KMS-11 (cell line): ENCODE measurements at regions not wholly inside any gene's neighbourhood (a gene's known extent, or its start where the extent isn't known, plus 50 kb on each side); places are given as distances from the start of the nearest gene placed in this dataset.

Experiments used
- H2AFZ ChIP-seq: fragments of 200-600 bp; sonication (generic); 2 replicates; pipeline ENCODE4 v1.6.1; 2016; ENCODE audit warnings: antibody characterized with exemption, mixed run types, low read depth
- H3K27ac ChIP-seq: fragments of 200-600 bp; sonication (generic); 2 replicates; pipeline ENCODE4 v1.6.1; 2016; ENCODE audit warnings: mild to moderate bottlenecking, mixed run types
- H3K27me3 ChIP-seq: fragments of 200-600 bp; sonication (generic); 2 replicates; pipeline ENCODE4 v1.6.1; 2017; ENCODE audit warnings: mild to moderate bottlenecking, low read depth, mixed run types, moderate library complexity; ENCODE audit not compliant: insufficient read depth
- H3K36me3 ChIP-seq: fragments of 200-600 bp; sonication (generic); 2 replicates; pipeline ENCODE4 v1.6.1; 2017; ENCODE audit warnings: mild to moderate bottlenecking, mixed run types; ENCODE audit not compliant: insufficient read depth
- H3K4me1 ChIP-seq: fragments of 200-600 bp; sonication (generic); 2 replicates; pipeline ENCODE4 v1.6.1; 2016; ENCODE audit warnings: mild to moderate bottlenecking, low read depth, mixed run types; ENCODE audit not compliant: poor library complexity, severe bottlenecking
- H3K4me2 ChIP-seq: fragments of 200-600 bp; sonication (generic); 2 replicates; pipeline ENCODE4 v1.7.0; 2016; ENCODE audit warnings: mild to moderate bottlenecking, mixed run types
- H3K4me3 ChIP-seq: fragments of 200-600 bp; sonication (generic); IDR thresholded peaks from 2 replicates; pipeline ENCODE4 v1.6.1; 2017; ENCODE audit warnings: low read depth, low read length, mixed read lengths; ENCODE audit not compliant: insufficient read depth
- H3K79me2 ChIP-seq: fragments of 200-600 bp; sonication (generic); 2 replicates; pipeline ENCODE4 v1.6.1; 2016; ENCODE audit warnings: low read depth, mixed run types; ENCODE audit not compliant: insufficient read depth
- H3K9ac ChIP-seq: fragments of 200-600 bp; sonication (generic); 2 replicates; pipeline ENCODE4 v1.6.1; 2016; ENCODE audit warnings: mild to moderate bottlenecking, mixed run types
- H4K20me1 ChIP-seq: fragments of 200-600 bp; sonication (generic); 2 replicates; pipeline ENCODE4 v1.6.1; 2016; ENCODE audit warnings: mild to moderate bottlenecking, mixed run types; ENCODE audit not compliant: insufficient read depth
- TF ChIP-seq, protein P1 (sequence below): fragments of 200-600 bp; sonication (generic); conservative IDR thresholded peaks from 2 replicates; pipeline ENCODE4 v1.6.1; 2017; ENCODE audit warnings: low read depth, mild to moderate bottlenecking, antibody characterized with exemption, low read length, moderate library complexity, mixed read lengths

DNA sequence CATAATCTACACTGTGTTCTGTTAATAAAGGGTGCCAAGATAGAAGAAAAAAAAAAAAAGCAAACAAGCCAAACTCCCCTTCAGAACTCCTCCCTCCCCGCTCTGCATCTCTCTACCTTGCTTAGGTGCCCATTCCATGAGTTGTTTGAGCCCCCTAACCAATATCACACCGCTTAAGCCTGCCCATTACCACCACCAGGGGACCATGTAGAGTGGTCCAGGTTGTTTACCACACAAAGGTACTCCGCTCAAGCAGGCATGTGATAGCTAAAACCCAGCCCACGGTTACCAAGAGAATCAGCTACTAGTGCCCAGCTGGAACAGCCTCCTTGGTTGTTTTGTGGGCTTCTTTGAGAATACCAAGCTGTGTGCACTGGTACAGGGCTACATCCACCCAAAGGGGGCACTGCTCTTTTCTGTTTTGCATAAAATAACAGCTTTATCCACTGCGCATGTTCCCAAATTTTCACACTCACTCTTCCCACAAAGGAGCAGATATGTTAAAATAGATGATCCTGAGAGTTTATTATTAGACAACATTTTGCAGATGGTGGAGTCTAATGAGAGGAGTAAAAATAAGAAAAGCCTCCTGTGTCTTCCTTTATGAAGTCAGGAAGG lies 304.1 kb downstream of the DEPDC1B start:
- no peaks in the 10 kb centered on the region for H3K36me3 ChIP-seq
- H3K27ac ChIP-seq, result no peak overlapping the region
- no peak overlapping the region for H3K9ac ChIP-seq
- no peaks in the 10 kb centered on the region for H3K79me2 ChIP-seq
- TF ChIP-seq, protein P1, sequence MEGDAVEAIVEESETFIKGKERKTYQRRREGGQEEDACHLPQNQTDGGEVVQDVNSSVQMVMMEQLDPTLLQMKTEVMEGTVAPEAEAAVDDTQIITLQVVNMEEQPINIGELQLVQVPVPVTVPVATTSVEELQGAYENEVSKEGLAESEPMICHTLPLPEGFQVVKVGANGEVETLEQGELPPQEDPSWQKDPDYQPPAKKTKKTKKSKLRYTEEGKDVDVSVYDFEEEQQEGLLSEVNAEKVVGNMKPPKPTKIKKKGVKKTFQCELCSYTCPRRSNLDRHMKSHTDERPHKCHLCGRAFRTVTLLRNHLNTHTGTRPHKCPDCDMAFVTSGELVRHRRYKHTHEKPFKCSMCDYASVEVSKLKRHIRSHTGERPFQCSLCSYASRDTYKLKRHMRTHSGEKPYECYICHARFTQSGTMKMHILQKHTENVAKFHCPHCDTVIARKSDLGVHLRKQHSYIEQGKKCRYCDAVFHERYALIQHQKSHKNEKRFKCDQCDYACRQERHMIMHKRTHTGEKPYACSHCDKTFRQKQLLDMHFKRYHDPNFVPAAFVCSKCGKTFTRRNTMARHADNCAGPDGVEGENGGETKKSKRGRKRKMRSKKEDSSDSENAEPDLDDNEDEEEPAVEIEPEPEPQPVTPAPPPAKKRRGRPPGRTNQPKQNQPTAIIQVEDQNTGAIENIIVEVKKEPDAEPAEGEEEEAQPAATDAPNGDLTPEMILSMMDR, result no peak
- H4K20me1 ChIP-seq, result no peaks in the 10 kb centered on the region
- no peak overlapping the region for H2AFZ ChIP-seq
- H3K27me3 ChIP-seq, result no peaks in the 10 kb centered on the region
- no peaks in the 10 kb centered on the region for H3K4me1 ChIP-seq
- H3K4me2 ChIP-seq, result no peak overlapping the region
- no peak overlapping the region for H3K4me3 ChIP-seq

DNA sequence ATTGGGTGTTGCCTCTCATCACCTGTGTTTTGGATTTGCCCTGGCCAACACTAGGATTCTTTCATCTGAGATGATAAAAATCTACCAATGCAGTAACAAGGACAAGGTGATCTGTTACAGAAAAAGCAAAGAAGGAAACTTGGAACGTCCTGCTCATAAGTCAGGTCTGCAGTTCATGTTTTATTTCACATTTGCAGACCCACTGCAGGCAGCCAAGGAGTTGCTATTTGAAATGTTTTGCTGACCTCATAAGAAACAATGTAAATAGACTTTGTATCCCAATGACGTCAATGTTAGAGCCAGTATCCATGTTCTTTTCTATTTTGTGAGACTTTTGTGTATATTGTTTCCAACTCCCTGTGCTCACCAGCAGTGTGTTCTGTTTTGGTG lies 312.9 kb downstream of the DEPDC1B start:
- no peak overlapping the region for H3K27ac ChIP-seq
- no peaks in the 10 kb centered on the region for H3K79me2 ChIP-seq
- H3K4me1 ChIP-seq, result no peaks in the 10 kb centered on the region
- H4K20me1 ChIP-seq, result no peaks in the 10 kb centered on the region
- TF ChIP-seq, protein P1, result no peak
- no peak overlapping the region for H3K4me2 ChIP-seq
- H2AFZ ChIP-seq, result no peak overlapping the region
- H3K36me3 ChIP-seq, result no peaks in the 10 kb centered on the region
- no peaks in the 10 kb centered on the region for H3K27me3 ChIP-seq
- H3K4me3 ChIP-seq, result no peak overlapping the region
- H3K9ac ChIP-seq, result no peak overlapping the region

DNA sequence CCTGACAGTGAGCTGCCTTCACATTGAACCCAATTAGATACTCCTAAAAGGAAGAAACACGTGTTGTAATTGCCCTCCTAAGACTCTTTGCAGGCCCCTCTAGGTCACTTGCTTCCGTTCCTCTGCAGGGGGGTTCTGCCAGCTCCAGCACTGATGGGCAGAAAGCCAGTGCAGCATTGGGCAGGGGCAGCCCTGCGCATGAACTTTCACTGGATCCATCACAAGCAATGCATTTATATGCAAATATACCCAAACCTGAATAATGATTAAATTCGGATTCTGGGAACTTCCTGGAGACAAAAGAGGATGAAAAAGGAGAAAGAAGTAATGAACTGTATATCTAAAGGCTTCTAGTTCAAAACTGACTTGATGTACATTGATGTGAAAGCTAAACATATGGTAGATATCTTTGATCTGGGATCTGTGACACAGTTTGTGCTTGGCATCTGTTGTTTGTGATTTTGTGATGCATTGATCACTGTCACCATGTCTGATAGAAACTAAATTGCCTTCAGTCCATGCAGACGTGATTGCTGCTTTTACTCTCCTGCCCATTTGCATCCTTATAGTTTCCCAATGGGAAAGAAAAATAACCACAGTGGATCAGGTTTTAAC lies 313.4 kb downstream of the DEPDC1B start:
- no peaks in the 10 kb centered on the region for H3K79me2 ChIP-seq
- H3K4me1 ChIP-seq, result no peaks in the 10 kb centered on the region
- no peak overlapping the region for H3K4me2 ChIP-seq
- no peak overlapping the region for H3K4me3 ChIP-seq
- H4K20me1 ChIP-seq, result no peaks in the 10 kb centered on the region
- H3K9ac ChIP-seq, result no peak overlapping the region
- no peaks in the 10 kb centered on the region for H3K27me3 ChIP-seq
- H3K27ac ChIP-seq, result no peak overlapping the region
- TF ChIP-seq, protein P1, result no peak
- H3K36me3 ChIP-seq, result no peaks in the 10 kb centered on the region
- no peak overlapping the region for H2AFZ ChIP-seq

DNA sequence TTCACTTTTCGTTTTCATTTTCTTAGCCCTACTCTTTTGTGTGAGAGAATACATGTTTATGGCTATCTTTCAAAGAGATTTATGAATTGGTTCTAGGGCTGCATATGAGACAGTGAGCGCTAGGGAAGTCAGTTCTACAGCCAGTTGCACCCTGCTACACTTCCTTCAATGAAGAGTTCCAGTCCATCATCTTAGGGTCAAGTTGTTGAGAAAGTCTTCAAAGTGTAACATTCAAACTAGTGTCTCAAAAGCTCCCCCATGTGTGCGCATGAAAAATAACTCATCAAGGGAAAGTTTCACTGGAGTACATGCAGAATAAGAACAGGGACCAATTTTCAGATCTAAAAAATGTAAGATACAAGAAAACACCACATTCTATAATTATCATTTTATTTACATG lies 317.2 kb downstream of the DEPDC1B start:
- Histone ChIP-seq H2AFZ (no peak overlapping the region), H3K36me3 (no peaks in the 10 kb centered on the region), H3K4me1 (no peaks in the 10 kb centered on the region), H3K9ac (no peak overlapping the region), H3K79me2 (no peaks in the 10 kb centered on the region), H3K27ac (no peak overlapping the region), H3K4me3 (no peak overlapping the region), H3K4me2 (no peak overlapping the region), H4K20me1 (no peaks in the 10 kb centered on the region), H3K27me3 (no peaks in the 10 kb centered on the region)
- TF ChIP-seq, protein P1, result peak; percentile 50
